MM.1S (cell line): ENCODE measurements at regions not wholly inside any gene's neighbourhood (a gene's known extent, or its start where the extent isn't known, plus 50 kb on each side); places are given as distances from the start of the nearest gene placed in this dataset.

Source experiments
- EZH2 ChIP-seq: fragments of 300-600 bp; sonication (generic); optimal IDR thresholded peaks from 2 replicates; pipeline ENCODE3; 2017; ENCODE audit warnings: low read depth, mild to moderate bottlenecking, antibody characterized with exemption, low read length, mixed read lengths
- EZH2phosphoT487 ChIP-seq: fragments of 300-600 bp; sonication (generic); IDR thresholded peaks from 2 replicates; pipeline ENCODE4 v1.6.1; 2018; ENCODE audit warnings: antibody characterized with exemption, low read length
- TF ChIP-seq, protein P1 (sequence below): fragments of 300-600 bp; sonication (generic); IDR thresholded peaks from 2 replicates; pipeline ENCODE4 v1.5.1; 2016; ENCODE audit warnings: antibody characterized with exemption, low read length, mixed read lengths

DNA sequence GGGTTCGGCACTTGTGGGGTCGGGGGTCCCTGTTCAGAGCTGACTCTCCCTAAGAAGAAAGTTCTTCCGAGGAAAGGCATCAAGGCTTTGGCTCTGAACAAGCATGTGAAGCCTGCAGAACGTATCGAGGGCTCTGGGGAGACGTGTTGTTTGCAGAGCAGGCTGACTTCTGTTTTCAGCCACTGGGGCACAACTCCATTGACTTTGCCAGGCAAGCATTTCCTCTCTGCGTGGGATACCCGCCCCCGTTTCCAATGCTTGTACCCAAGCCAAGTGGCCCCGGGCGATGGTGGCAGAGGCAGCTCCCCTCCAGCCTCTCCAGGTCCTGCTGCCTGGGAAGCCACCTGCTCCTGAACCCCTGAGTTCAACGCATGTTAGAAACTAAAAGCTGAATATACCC, 255.7 kb downstream of the RBFOX3 start:
- TF ChIP-seq, protein P1, sequence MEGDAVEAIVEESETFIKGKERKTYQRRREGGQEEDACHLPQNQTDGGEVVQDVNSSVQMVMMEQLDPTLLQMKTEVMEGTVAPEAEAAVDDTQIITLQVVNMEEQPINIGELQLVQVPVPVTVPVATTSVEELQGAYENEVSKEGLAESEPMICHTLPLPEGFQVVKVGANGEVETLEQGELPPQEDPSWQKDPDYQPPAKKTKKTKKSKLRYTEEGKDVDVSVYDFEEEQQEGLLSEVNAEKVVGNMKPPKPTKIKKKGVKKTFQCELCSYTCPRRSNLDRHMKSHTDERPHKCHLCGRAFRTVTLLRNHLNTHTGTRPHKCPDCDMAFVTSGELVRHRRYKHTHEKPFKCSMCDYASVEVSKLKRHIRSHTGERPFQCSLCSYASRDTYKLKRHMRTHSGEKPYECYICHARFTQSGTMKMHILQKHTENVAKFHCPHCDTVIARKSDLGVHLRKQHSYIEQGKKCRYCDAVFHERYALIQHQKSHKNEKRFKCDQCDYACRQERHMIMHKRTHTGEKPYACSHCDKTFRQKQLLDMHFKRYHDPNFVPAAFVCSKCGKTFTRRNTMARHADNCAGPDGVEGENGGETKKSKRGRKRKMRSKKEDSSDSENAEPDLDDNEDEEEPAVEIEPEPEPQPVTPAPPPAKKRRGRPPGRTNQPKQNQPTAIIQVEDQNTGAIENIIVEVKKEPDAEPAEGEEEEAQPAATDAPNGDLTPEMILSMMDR = no peak
- TF ChIP-seq EZH2 (no peak), EZH2phosphoT487 (no peak)
